HEK293 (cell line): ENCODE measurements at regions not wholly inside any gene's neighbourhood (a gene's known extent, or its start where the extent isn't known, plus 50 kb on each side); places are given as distances from the start of the nearest gene placed in this dataset.
"Not testable (repeated sequence)": the region's sequence is repeated elsewhere in the genome, so short reads cannot be mapped to it uniquely, and the experiment has no call there.

Source experiments
- CTCF ChIP-seq: fragments of 450-650 bp; formaldehyde crosslinking; IDR thresholded peaks from 2 replicates; pipeline ENCODE4 v1.5.1; 2016; ENCODE audit warnings: missing biosample characterization, missing genetic modification characterization
- GLI4 ChIP-seq: fragments of 450-650 bp; formaldehyde crosslinking; IDR thresholded peaks from 2 replicates; pipeline ENCODE4 v1.5.1; 2016; ENCODE audit warnings: missing biosample characterization, missing genetic modification characterization
- GLIS2 ChIP-seq: fragments of 450-650 bp; formaldehyde crosslinking; IDR thresholded peaks from 2 replicates; pipeline ENCODE4 v1.5.1; 2016; ENCODE audit warnings: missing biosample characterization, missing genetic modification characterization
- ZBTB17 ChIP-seq: fragments of 450-650 bp; formaldehyde crosslinking; IDR thresholded peaks from 2 replicates; pipeline ENCODE4 v1.5.1; 2016; ENCODE audit warnings: missing biosample characterization, missing genetic modification characterization
- ZNF121 ChIP-seq: fragments of 450-650 bp; formaldehyde crosslinking; IDR thresholded peaks from 2 replicates; pipeline ENCODE4 v1.5.1; 2016; ENCODE audit warnings: missing biosample characterization, missing genetic modification characterization
- ZNF184 ChIP-seq: fragments of 450-650 bp; IDR thresholded peaks from 2 replicates; pipeline ENCODE4 v1.5.1; 2018; ENCODE audit warnings: missing biosample characterization, mild to moderate bottlenecking, missing genetic modification characterization
- ZNF274 ChIP-seq, 2 experiments: fragments of 200-500 bp in 1 of 2; fragments of 450-650 bp in 1 of 2; sonication (Bioruptor generic) in 1 of 2; formaldehyde crosslinking in 1 of 2; IDR thresholded peaks; 2 replicates each; pipeline versions ENCODE4 v1.5.1 to v1.6.1; 2014 to 2016; ENCODE audit warnings: borderline replicate concordance in 1 of 2, inconsistent platforms in 1 of 2, low read length in 1 of 2, missing biosample characterization in 1 of 2, missing genetic modification characterization in 1 of 2
- ZNF350 ChIP-seq: fragments of 450-650 bp; formaldehyde crosslinking; IDR thresholded peaks from 2 replicates; pipeline ENCODE4 v1.5.0; 2017; ENCODE audit warnings: missing biosample characterization, mild to moderate bottlenecking, missing genetic modification characterization
- ZNF645 ChIP-seq: fragments of 450-650 bp; formaldehyde crosslinking; IDR thresholded peaks from 2 replicates; pipeline ENCODE4; 2016; ENCODE audit warnings: missing biosample characterization, missing genetic modification characterization
- TF ChIP-seq, protein P1 (sequence below): fragments of 450-650 bp; formaldehyde crosslinking; IDR thresholded peaks from 2 replicates; pipeline ENCODE4 v1.5.1; 2016; ENCODE audit warnings: missing biosample characterization, missing genetic modification characterization
- TF ChIP-seq, protein P2 (sequence below): fragments of 450-650 bp; IDR thresholded peaks from 2 replicates; pipeline ENCODE4 v1.5.1; 2018; ENCODE audit warnings: missing biosample characterization, missing genetic modification characterization
- TF ChIP-seq, protein P3 (sequence below): fragments of 450-650 bp; formaldehyde crosslinking; IDR thresholded peaks from 2 replicates; pipeline ENCODE4 v1.5.1; 2016; ENCODE audit warnings: missing biosample characterization, missing genetic modification characterization
- TF ChIP-seq, protein P4 (sequence below): fragments of 450-650 bp; formaldehyde crosslinking; conservative IDR thresholded peaks from 2 replicates; pipeline ENCODE4 v1.5.1; 2016; ENCODE audit warnings: low read depth, missing biosample characterization, missing genetic modification characterization

- not testable (repeated sequence) for TF ChIP-seq CTCF (tag by site-specific recombination); ZNF350 (tag by site-specific recombination); ZNF184 (tag by site-specific recombination); ZBTB17 (tag by site-specific recombination); ZNF121 (tag by site-specific recombination); GLI4 (tag by site-specific recombination); ZNF274 (IDR thresholded peaks at IDR 0.05; ENCODE audit: low read length); ZNF274 (tag by site-specific recombination; IDR thresholded peaks at IDR 0.05; ENCODE audit: borderline replicate concordance); GLIS2 (tag by site-specific recombination); ZNF645
- TF ChIP-seq, protein P1, sequence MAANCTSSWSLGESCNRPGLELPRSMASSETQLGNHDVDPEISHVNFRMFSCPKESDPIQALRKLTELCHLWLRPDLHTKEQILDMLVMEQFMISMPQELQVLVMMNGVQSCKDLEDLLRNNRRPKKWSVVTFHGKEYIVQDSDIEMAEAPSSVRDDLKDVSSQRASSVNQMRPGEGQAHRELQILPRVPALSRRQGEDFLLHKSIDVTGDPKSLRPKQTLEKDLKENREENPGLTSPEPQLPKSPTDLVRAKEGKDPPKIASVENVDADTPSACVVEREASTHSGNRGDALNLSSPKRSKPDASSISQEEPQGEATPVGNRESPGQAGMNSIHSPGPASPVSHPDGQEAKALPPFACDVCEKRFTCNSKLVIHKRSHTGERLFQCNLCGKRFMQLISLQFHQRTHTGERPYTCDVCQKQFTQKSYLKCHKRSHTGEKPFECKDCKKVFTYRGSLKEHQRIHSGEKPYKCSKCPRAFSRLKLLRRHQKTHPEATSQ (tag by site-specific recombination) = not testable (repeated sequence)
- TF ChIP-seq, protein P2, sequence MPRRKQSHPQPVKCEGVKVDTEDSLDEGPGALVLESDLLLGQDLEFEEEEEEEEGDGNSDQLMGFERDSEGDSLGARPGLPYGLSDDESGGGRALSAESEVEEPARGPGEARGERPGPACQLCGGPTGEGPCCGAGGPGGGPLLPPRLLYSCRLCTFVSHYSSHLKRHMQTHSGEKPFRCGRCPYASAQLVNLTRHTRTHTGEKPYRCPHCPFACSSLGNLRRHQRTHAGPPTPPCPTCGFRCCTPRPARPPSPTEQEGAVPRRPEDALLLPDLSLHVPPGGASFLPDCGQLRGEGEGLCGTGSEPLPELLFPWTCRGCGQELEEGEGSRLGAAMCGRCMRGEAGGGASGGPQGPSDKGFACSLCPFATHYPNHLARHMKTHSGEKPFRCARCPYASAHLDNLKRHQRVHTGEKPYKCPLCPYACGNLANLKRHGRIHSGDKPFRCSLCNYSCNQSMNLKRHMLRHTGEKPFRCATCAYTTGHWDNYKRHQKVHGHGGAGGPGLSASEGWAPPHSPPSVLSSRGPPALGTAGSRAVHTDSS (tag by site-specific recombination) = not testable (repeated sequence)
- TF ChIP-seq, protein P3, sequence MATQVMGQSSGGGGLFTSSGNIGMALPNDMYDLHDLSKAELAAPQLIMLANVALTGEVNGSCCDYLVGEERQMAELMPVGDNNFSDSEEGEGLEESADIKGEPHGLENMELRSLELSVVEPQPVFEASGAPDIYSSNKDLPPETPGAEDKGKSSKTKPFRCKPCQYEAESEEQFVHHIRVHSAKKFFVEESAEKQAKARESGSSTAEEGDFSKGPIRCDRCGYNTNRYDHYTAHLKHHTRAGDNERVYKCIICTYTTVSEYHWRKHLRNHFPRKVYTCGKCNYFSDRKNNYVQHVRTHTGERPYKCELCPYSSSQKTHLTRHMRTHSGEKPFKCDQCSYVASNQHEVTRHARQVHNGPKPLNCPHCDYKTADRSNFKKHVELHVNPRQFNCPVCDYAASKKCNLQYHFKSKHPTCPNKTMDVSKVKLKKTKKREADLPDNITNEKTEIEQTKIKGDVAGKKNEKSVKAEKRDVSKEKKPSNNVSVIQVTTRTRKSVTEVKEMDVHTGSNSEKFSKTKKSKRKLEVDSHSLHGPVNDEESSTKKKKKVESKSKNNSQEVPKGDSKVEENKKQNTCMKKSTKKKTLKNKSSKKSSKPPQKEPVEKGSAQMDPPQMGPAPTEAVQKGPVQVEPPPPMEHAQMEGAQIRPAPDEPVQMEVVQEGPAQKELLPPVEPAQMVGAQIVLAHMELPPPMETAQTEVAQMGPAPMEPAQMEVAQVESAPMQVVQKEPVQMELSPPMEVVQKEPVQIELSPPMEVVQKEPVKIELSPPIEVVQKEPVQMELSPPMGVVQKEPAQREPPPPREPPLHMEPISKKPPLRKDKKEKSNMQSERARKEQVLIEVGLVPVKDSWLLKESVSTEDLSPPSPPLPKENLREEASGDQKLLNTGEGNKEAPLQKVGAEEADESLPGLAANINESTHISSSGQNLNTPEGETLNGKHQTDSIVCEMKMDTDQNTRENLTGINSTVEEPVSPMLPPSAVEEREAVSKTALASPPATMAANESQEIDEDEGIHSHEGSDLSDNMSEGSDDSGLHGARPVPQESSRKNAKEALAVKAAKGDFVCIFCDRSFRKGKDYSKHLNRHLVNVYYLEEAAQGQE (tag by site-specific recombination) = not testable (repeated sequence)
- TF ChIP-seq, protein P4, sequence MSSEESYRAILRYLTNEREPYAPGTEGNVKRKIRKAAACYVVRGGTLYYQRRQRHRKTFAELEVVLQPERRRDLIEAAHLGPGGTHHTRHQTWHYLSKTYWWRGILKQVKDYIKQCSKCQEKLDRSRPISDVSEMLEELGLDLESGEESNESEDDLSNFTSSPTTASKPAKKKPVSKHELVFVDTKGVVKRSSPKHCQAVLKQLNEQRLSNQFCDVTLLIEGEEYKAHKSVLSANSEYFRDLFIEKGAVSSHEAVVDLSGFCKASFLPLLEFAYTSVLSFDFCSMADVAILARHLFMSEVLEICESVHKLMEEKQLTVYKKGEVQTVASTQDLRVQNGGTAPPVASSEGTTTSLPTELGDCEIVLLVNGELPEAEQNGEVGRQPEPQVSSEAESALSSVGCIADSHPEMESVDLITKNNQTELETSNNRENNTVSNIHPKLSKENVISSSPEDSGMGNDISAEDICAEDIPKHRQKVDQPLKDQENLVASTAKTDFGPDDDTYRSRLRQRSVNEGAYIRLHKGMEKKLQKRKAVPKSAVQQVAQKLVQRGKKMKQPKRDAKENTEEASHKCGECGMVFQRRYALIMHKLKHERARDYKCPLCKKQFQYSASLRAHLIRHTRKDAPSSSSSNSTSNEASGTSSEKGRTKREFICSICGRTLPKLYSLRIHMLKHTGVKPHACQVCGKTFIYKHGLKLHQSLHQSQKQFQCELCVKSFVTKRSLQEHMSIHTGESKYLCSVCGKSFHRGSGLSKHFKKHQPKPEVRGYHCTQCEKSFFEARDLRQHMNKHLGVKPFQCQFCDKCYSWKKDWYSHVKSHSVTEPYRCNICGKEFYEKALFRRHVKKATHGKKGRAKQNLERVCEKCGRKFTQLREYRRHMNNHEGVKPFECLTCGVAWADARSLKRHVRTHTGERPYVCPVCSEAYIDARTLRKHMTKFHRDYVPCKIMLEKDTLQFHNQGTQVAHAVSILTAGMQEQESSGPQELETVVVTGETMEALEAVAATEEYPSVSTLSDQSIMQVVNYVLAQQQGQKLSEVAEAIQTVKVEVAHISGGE (tag by site-specific recombination) = not testable (repeated sequence)
Measured at GRCh38 chr6:93829757-93830156, 410.4 kb upstream of the EPHA7 start.
